Upper lobe of right lung (tissue), 1 donor: ENCODE measurements at regions not wholly inside any gene's neighbourhood (a gene's known extent, or its start where the extent isn't known, plus 50 kb on each side); places are given as distances from the start of the nearest gene placed in this dataset.
"Not testable (repeated sequence)": the region's sequence is repeated elsewhere in the genome, so short reads cannot be mapped to it uniquely, and the experiment has no call there.

Source experiments
- ATAC-seq: fragments of 200-7000 bp; cut with Tn5 transposase; one replicate; pipeline ENCODE4 v1.9.1; 2020; ENCODE audit warnings: mild to moderate bottlenecking, moderate library complexity
- DNase-seq: peaks from one replicate; pipeline ENCODE4 v3.0.0-alpha.2; 2020
- H3K27ac ChIP-seq: fragments of 200-600 bp; one replicate; pipeline ENCODE4 v1.8.0; 2022
- H3K27me3 ChIP-seq: fragments of 200-600 bp; one replicate; pipeline ENCODE4 v1.8.0; 2022; ENCODE audit warnings: mild to moderate bottlenecking
- H3K36me3 ChIP-seq: fragments of 200-600 bp; one replicate; pipeline ENCODE4 v1.8.0; 2022
- H3K4me1 ChIP-seq: fragments of 200-600 bp; one replicate; pipeline ENCODE4 v1.8.0; 2022
- H3K4me3 ChIP-seq: fragments of 200-600 bp; one replicate; pipeline ENCODE4 v1.8.0; 2022; ENCODE audit warnings: mild to moderate bottlenecking
- H3K9me3 ChIP-seq: fragments of 200-600 bp; one replicate; pipeline ENCODE4 v1.8.0; 2022
- intact Hi-C: fragments of 100-400 bp; cut with DNase I; formaldehyde crosslinking; loops from one replicate; pipeline ENCODE4 v1.11.0; 2022
- TF ChIP-seq, protein P1 (sequence below): fragments of 200-600 bp; IDR thresholded peaks from one replicate; pipeline ENCODE4 v1.8.0; 2022; ENCODE audit warnings: antibody characterized with exemption
- donor health status: DM: no; HTN: yes; CAD: no; lungs with severe emphysema.

DNA sequence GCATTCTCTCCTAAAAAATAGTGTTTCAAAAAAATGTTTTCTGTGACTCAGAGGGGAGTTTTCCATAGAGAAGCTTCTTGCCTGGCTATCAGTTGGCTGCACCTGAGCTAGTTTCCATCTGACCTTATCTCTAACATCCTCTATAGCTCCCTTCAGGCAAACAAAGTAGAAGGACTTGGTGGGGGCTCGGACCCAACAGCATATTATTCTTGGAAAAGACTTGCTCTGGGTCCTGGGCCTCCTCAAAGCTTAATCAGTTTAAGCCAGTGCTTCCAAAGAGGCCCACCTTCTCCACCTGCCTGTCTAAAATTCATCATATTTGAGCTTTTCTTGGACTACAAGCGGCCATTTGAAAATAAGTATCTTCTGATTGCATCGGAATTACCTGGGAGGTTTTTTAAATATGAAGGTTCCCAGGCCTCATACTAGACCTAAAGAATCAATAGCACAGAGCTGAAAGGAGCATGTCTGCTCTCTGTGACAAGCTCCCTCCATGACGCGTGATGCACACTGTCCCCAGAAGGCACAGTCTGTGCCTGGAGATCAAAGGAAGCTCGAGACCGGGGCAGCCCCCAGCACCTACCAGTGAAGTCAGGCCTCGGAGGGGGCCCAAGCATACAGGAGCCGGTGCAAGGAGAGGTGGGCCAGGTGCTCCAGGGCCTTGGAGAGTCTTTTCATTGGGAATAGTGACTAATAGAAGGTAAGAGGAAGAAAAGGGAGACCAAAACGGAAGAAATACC, 80.6 kb upstream of the HIVEP1 start:
- no peak for ATAC-seq

DNA sequence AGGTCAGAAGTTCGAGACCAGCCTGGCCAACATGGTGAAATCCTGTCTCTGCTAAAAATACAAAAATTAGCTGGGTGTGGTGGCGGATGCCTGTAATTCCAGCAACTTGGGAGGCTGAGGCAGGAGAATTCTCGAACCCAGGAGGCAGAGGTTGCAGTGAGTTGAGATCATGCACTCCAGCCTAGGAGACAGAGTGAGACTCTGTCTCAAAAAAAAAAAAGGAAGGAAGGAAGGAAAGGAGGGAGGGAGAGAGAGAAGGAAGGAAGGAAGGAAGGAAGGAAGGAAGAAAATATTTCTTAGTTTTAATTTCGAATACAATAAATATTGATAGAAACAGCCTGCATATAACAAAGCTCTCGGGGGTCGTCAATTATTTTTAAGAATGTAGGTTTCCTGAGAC, 81.3 kb upstream of the HIVEP1 start:
- H3K36me3 ChIP-seq, H3K4me3 ChIP-seq, H3K27ac ChIP-seq, intact Hi-C loops, H3K9me3 ChIP-seq, H3K4me1 ChIP-seq, DNase-seq, H3K27me3 ChIP-seq, ATAC-seq: not testable (repeated sequence)

More for the DNA sequence above, 80.6 kb upstream of the HIVEP1 start:
- no peaks in the 10 kb centered on the region for H3K4me1 ChIP-seq
- no peaks in the 10 kb centered on the region for H3K36me3 ChIP-seq
- TF ChIP-seq, protein P1, sequence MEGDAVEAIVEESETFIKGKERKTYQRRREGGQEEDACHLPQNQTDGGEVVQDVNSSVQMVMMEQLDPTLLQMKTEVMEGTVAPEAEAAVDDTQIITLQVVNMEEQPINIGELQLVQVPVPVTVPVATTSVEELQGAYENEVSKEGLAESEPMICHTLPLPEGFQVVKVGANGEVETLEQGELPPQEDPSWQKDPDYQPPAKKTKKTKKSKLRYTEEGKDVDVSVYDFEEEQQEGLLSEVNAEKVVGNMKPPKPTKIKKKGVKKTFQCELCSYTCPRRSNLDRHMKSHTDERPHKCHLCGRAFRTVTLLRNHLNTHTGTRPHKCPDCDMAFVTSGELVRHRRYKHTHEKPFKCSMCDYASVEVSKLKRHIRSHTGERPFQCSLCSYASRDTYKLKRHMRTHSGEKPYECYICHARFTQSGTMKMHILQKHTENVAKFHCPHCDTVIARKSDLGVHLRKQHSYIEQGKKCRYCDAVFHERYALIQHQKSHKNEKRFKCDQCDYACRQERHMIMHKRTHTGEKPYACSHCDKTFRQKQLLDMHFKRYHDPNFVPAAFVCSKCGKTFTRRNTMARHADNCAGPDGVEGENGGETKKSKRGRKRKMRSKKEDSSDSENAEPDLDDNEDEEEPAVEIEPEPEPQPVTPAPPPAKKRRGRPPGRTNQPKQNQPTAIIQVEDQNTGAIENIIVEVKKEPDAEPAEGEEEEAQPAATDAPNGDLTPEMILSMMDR: no peak
- intact Hi-C loops: no loop called here
- H3K4me3 ChIP-seq: no peak overlapping the region
- no peaks in the 10 kb centered on the region for H3K27me3 ChIP-seq
- no peak for DNase-seq
- H3K27ac ChIP-seq: no peak overlapping the region
- no peaks in the 10 kb centered on the region for H3K9me3 ChIP-seq

DNA sequence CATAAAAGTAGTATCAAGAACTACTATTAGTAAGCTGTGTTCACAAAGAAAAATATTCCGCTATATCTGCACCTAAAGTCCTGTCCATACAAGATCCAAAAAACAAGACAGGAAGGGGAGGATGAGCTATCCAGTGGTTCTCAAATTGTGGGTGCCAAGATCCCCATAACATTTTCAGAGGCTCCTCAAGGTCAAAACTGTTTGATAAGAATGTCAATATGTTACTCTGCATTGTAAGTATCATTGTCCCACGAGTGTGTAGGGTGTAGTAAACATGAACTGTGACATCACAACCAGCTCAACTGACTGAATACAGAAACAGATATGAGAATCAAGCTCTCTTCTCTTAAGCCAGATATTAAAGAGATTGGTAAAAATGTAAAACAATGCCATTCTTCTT, 81.9 kb upstream of the HIVEP1 start:
- Histone ChIP-seq H3K4me3 (no peak overlapping the region), H3K27ac (no peak overlapping the region), H3K9me3 (no peaks in the 10 kb centered on the region), H3K4me1 (no peaks in the 10 kb centered on the region), H3K36me3 (no peaks in the 10 kb centered on the region), H3K27me3 (no peaks in the 10 kb centered on the region)
- TF ChIP-seq, protein P1: no peak
- intact Hi-C loops: no loop called here
- no peak for DNase-seq
- ATAC-seq: no peak

DNA sequence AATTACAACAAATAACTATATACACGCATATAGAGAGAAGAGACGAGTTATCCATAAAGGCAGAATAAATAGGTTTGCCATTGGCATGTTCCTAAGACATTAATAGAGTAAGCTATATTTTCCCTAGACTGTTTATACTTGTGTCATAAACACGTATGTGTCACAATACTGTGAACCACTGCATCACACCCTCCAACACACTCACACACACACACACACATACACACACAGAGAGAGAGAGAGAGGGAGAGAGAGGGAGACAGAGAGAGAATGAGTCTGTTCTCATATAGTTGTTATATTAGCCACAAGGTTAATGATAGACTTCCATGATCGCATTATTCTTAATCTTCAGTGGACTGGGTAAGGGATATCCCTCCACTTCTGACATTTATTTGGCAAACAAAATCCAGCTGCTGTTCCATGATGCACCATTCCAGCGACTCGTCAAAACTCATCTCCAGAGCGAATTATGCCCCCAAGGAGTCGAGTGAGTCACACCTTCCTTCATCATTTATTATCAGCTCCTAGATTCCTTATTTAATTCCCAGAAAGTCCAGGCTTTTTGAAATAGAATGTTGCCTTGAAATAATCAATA, 82.8 kb upstream of the HIVEP1 start:
- DNase-seq: no peak
- TF ChIP-seq, protein P1: no peak
- intact Hi-C loops: no loop called here

DNA sequence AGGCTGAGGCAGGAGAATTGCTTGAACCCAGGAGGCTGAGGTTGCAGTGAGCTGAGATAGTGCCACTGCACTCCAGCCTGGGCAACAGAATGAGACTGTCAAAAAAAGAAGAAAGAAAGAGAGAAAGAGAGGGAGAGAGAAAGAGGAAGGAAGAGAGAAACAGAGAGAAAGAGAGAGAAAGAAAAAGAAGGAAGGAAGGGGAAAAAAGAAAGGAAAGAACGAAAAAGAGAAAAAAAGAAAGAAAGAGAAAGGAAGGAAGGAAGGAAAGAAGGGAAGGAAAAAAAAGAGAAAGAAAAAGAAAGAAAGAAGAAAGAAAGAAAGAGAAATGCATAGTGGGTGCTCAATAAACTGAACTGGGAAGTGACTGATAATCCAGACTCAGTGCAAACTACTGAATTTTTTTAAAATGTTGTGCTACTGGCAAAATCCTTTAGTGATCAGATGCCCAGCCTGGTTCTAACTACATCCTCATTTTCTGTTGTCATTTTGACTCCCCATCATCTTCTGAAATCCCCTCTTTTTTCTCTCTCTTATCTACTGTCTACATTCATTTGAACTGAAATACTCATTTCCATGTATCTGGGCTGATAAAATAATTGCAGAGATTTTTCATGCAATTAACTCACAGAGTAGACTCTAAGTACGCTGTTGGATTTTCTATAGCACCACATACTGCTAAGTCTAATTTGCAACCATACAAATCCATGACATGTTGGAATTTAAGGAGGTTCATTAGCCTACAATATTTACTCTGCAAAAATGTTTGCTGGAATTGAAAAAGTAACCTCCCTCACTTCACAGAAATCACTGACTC, 85.3 kb upstream of the HIVEP1 start:
- ATAC-seq: no peak
- TF ChIP-seq, protein P1: no peak
- intact Hi-C loops: no loop called here

More for the DNA sequence above, 82.8 kb upstream of the HIVEP1 start:
- Histone ChIP-seq H3K36me3 (no peaks in the 10 kb centered on the region), H3K4me1 (no peaks in the 10 kb centered on the region), H3K4me3 (no peak overlapping the region), H3K27ac (no peak overlapping the region), H3K9me3 (no peaks in the 10 kb centered on the region), H3K27me3 (no peaks in the 10 kb centered on the region)
- ATAC-seq: no peak

DNA sequence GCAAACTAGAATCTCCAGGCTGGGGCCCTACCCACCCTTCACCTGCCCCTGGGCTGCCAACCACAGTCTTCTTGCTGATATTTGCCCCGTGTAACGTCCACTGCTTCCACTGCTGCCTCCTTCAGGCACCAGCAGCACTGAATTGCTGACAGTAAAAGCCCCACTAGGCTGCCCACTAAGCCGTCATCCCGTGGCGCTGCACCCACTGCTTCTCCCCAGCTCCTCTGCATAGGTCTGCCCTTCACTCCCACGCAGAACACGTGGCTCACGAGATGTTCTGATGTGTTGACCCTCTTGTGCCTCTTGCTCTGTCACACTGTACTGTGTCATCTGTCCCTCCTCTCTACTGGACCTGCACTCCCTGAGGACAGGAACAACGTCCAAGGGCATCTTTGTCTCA, 86.3 kb upstream of the HIVEP1 start:
- no peak for DNase-seq
- TF ChIP-seq, protein P1: no peak
- H3K4me3 ChIP-seq: no peak overlapping the region

More for the DNA sequence above, 85.3 kb upstream of the HIVEP1 start:
- Histone ChIP-seq H3K4me1 (no peaks in the 10 kb centered on the region), H3K27me3 (no peaks in the 10 kb centered on the region), H3K9me3 (no peaks in the 10 kb centered on the region), H3K4me3 (no peak overlapping the region), H3K27ac (no peak overlapping the region), H3K36me3 (no peaks in the 10 kb centered on the region)
- no peak for DNase-seq

More for the DNA sequence above, 86.3 kb upstream of the HIVEP1 start:
- intact Hi-C loops: no loop called here
- Histone ChIP-seq H3K9me3 (no peaks in the 10 kb centered on the region), H3K4me1 (no peaks in the 10 kb centered on the region), H3K27ac (no peak overlapping the region), H3K36me3 (no peaks in the 10 kb centered on the region), H3K27me3 (no peaks in the 10 kb centered on the region)
- no peak for ATAC-seq
